GM13976 (cell line): ENCODE measurements at regions not wholly inside any gene's neighbourhood (a gene's known extent, or its start where the extent isn't known, plus 50 kb on each side); places are given as distances from the start of the nearest gene placed in this dataset.

Experiments used
- DNase-seq: peaks from one replicate; pipeline ENCODE4 v3.0.0; 2012; ENCODE audit warnings: low spot score
- CTCF ChIP-seq: IDR thresholded peaks from 2 replicates; pipeline ENCODE4 v1.5.1; 2012; ENCODE audit warnings: borderline replicate concordance, mild to moderate bottlenecking; ENCODE audit not compliant: insufficient read depth; ENCODE audit errors: extremely low read depth, missing control alignments, control extremely low read depth
- in situ Hi-C: fragments of 300-500 bp; cut with MboI; formaldehyde crosslinking; loops from one replicate; pipeline ENCODE4 v1.12.0; 2022; ENCODE audit warnings: low sequenced_read_pairs, mixed read lengths, inconsistent platforms; ENCODE audit not compliant: unreplicated experiment

DNA sequence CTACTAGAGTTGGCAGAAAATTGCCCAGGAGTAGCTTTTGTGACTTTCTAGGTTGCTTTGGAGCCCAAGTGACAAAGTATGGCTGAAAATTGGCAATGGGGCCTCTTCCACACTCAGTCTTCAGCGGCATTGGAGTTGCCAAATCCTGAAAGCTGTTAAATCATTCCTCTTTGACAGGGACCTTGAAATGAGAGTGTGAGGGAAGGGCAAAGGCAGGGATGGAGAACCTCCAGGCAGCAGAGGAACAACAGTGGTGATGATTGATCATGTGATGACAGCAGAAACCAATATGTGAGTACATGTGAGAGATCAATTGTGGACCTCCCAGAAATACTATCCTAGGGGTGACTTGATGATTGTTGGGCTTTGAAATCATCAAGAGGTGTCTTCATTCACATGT is 393.9 kb downstream of the KIF16B start:
- TF ChIP-seq CTCF: no peak
- no peak for DNase-seq
- in situ Hi-C loops: no loop called here

GRCh38 chr20:16178546-16179135 is 394.6 kb downstream of the KIF16B start:
- in situ Hi-C loops: no loop called here
- DNase-seq: no peak
- TF ChIP-seq CTCF: no peak

DNA sequence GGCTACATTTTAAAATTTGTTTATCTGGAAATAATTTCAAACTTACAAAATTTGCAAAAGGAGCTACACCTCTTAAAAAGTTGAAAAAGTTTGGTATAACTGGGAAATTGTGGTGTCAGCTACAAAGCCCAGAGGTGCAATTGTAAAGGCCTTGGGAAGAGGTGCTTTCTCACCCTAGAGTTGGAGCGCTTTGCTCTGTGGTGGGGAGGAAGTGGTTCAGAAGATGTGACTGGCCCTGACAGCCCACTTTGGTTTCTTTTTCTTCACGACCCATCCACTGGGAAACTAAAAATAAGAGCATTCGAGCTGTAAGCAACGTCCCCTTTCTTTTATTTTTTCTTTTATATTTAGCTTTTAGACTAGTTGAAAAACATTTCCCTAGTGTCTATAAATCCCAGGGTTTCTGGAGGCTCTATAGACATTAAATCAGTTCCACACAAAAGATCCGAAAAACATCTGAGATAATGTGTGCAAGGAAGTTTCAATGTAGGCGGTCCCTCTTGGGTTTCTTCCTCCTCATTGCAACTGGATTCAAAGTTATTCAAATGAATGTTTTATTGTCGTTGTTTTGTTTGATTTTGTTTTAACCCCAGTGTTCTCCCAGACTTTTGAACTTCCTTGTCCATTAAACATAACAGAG is 397.8 kb downstream of the KIF16B start:
- in situ Hi-C loops: no loop called here
- no peak for DNase-seq
- TF ChIP-seq CTCF: no peak

DNA sequence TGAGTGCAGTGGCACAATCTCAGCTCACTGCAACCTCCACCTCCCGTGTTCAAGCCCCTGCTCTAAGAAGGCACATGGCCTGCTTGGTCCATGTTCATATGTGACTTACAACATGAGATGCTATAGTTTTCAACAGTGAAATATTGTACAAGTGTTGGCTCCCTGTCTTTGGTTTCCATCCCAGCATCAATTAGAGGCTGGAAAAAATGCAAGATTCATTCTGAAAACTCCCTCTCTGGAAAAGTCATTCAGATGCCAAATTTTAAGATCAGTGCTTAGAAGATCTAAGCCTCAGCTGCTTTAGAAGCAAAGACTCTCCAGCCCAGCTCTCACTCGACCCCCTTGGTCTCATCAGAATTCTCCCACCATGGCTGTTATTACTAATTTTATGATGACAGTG is 398.9 kb downstream of the KIF16B start:
- no peak for TF ChIP-seq CTCF
- in situ Hi-C loops: no loop called here
- DNase-seq: no peak

GRCh38 chr20:16173044-16173443 is 400.2 kb downstream of the KIF16B start:
- no peak for TF ChIP-seq CTCF
- DNase-seq: no peak
- in situ Hi-C loops: no loop called here

GRCh38 chr20:16171180-16171579 is 402.1 kb downstream of the KIF16B start:
- in situ Hi-C loops: no loop called here
- DNase-seq: no peak
- no peak for TF ChIP-seq CTCF

DNA sequence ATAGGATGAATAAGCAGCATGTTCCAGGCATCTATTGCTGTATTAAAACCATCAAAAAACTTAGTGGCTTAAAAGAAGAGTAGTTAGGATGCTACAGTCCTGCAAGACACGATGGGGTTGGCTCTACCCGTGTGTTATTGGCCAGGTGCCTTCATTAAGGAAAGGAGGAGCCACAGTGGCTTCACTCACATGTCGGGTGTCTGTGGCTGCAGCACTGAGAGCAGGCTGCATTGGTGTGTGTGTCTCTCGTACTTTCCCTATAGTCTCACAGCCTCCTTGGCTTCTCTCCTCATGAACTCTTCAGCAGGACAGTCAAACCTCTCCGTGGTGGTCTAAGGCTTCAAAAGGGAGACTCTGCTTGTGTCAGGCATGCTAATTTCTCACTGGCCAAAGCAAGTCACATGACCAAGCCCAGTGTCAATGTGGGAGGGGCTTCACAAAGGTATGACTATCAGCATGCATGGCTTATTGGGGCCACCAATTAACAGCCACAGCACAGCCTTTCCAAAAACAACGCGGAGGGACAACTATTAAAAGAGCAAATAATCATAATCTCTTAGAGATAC is 402.8 kb downstream of the KIF16B start:
- no peak for TF ChIP-seq CTCF
- DNase-seq: no peak
- in situ Hi-C loops: no loop called here
